GM12872 (cell line): ENCODE measurements at regions not wholly inside any gene's neighbourhood (a gene's known extent, or its start where the extent isn't known, plus 50 kb on each side); places are given as distances from the start of the nearest gene placed in this dataset.

Experiments used
- TF ChIP-seq, protein P1 (sequence below): IDR thresholded peaks from 3 replicates; pipeline ENCODE4 v1.5.1; 2011; ENCODE audit warnings: low read depth, mild to moderate bottlenecking, low read length, moderate library complexity; ENCODE audit not compliant: insufficient read depth

DNA sequence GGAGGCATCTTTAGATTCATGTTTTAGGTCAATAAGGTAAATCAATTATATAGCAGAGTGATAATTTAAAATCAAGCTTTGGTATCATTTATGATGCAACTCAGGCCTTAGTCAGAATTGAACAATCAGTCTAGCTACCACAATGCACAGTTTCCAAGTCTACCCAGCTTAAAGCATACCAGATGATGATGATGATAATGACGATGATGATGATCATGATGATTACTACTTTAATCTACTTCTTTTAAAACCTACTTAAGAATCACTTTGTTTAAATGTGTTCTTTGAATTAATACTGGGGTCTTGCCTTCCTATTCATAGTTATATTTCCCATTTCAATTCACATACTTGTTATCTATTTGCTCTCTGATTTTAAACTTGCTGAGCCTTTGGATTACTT lies 1872.7 kb downstream of the OLFM4 start:
- TF ChIP-seq, protein P1, sequence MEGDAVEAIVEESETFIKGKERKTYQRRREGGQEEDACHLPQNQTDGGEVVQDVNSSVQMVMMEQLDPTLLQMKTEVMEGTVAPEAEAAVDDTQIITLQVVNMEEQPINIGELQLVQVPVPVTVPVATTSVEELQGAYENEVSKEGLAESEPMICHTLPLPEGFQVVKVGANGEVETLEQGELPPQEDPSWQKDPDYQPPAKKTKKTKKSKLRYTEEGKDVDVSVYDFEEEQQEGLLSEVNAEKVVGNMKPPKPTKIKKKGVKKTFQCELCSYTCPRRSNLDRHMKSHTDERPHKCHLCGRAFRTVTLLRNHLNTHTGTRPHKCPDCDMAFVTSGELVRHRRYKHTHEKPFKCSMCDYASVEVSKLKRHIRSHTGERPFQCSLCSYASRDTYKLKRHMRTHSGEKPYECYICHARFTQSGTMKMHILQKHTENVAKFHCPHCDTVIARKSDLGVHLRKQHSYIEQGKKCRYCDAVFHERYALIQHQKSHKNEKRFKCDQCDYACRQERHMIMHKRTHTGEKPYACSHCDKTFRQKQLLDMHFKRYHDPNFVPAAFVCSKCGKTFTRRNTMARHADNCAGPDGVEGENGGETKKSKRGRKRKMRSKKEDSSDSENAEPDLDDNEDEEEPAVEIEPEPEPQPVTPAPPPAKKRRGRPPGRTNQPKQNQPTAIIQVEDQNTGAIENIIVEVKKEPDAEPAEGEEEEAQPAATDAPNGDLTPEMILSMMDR: no peak

DNA sequence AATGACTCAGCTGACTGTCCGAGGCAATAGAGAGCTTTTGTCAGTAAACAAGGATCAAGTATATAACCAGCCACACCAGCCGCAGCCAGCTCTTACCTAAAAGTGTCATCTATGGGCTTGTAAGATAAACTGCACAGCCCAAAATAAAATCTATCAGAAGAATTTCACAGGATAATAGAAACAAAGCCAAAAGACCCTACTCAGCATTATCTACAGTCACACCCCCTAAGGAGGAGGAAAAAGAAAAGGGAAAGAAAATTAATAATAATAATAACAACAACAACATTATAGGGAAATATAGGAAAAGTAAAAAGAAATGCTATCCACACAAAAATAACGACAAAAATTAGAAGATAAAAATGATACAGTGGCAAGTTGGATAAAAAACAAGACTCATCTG lies 1883.8 kb downstream of the OLFM4 start:
- TF ChIP-seq, protein P1: no peak

GRCh38 chr13:54913668-54914067 lies 1885.1 kb downstream of the OLFM4 start:
- TF ChIP-seq, protein P1: no peak

- TF ChIP-seq, protein P1: no peak
These were observed 1898.9 kb downstream of the OLFM4 start for GRCh38 chr13:54927538-54927937.

DNA sequence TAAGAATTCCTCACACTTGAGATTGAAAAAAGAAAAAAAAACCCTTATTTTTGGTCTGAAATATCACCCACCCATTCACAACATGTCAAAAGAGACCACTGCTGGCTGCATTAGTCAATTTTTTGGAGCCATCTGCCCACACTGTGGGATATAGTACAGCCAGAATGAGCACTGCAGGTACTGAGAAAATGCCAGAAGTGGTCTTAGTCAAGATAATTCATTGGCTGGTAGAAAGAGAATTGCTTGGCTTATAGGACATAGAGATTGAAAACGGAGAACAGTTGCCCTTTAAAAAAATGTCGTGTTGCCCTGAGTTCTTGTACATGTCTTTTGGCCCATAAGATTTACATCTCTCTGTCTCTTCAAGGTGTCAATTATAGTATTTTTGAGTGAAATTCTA lies 1899.5 kb downstream of the OLFM4 start:
- TF ChIP-seq, protein P1: no peak

- TF ChIP-seq, protein P1: no peak
These were observed 1905.5 kb downstream of the OLFM4 start for GRCh38 chr13:54934121-54934520.

DNA sequence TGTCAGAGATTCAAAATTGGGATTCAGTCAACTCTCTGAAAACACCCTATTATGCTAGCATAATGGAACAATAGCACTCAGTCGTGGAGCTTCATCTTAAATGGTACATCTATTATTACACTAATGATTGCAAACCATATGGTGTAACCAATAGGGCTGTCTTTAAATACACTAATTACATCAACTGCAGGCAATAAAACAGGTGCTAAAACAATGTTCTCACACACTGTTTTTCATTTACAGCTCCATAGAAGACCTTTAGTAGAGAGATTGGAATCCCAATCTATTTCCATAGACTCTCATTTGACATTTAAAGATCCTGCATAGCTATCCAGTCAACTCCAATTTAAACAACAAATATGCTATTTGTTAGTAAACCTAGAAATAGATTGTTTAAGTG lies 1917.4 kb downstream of the OLFM4 start:
- TF ChIP-seq, protein P1: no peak

DNA sequence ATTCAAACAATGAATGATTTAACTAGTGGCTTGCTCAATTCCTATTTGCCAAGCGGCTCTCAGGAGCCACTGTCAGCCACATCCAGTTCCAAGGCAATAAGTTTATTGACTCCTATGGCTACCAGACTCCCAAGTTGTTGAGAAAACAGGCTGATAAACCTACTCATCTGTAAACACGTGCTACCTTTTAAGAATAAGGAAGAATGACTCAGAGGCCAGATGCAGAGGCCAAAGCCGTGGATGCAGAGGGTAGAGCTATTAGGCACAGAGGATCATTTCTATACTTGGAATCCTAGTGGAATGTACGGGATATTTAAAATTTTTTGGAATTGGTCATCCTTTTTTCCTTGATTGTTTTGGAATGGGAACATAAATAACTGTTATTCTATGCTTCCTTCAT lies 1921.1 kb downstream of the OLFM4 start:
- TF ChIP-seq, protein P1: no peak
